ENCODE measurements at regions not wholly inside any gene's neighbourhood (a gene's known extent, or its start where the extent isn't known, plus 50 kb on each side); places are given as distances from the start of the nearest gene placed in this dataset.

GRCh38 chr10:44028384-44029137 is 356.3 kb downstream of the CXCL12 start:
- DNase-seq (ENCODE audit: low read depth), result no peak

GRCh38 chr10:44024356-44025116 is 360.4 kb downstream of the CXCL12 start:
- DNase-seq (ENCODE audit: low read depth), result no peak

- DNase-seq (ENCODE audit: low read depth), result no peak
Measured at GRCh38 chr10:44023517-44023916, 361.4 kb downstream of the CXCL12 start.

GRCh38 chr10:44022203-44022602 is 362.7 kb downstream of the CXCL12 start:
- DNase-seq (ENCODE audit: low read depth), result no peak

GRCh38 chr10:44020322-44021111 is 364.4 kb downstream of the CXCL12 start:
- DNase-seq (ENCODE audit: low read depth), result no peak

GRCh38 chr10:44017483-44018145 is 367.3 kb downstream of the CXCL12 start:
- DNase-seq (ENCODE audit: low read depth), result no peak

GRCh38 chr10:44016589-44017482 is 368.1 kb downstream of the CXCL12 start:
- DNase-seq (ENCODE audit: low read depth), result no peak

GRCh38 chr10:44015702-44016500 is 367.2 kb upstream of the ZNF32 start:
- DNase-seq (ENCODE audit: low read depth), result no peak

- no peak for DNase-seq (ENCODE audit: low read depth)
Measured at GRCh38 chr10:44014644-44015250, 366.1 kb upstream of the ZNF32 start.

- DNase-seq (ENCODE audit: low read depth), result no peak
Measured at GRCh38 chr10:44013981-44014380, 365.3 kb upstream of the ZNF32 start.

GRCh38 chr10:44012921-44013320 is 364.2 kb upstream of the ZNF32 start:
- DNase-seq (ENCODE audit: low read depth), result no peak

GRCh38 chr10:44011603-44011981 is 362.9 kb upstream of the ZNF32 start:
- no peak for DNase-seq (ENCODE audit: low read depth)

- DNase-seq (ENCODE audit: low read depth), result no peak
Measured at GRCh38 chr10:44010873-44011602, 362.4 kb upstream of the ZNF32 start.

GRCh38 chr10:44009891-44010632 is 361.4 kb upstream of the ZNF32 start:
- DNase-seq (ENCODE audit: low read depth), result no peak

GRCh38 chr10:44008917-44009709 is 360.4 kb upstream of the ZNF32 start:
- DNase-seq (ENCODE audit: low read depth), result no peak

GRCh38 chr10:44008270-44008916 is 359.7 kb upstream of the ZNF32 start:
- no peak for DNase-seq (ENCODE audit: low read depth)

- no peak for DNase-seq (ENCODE audit: low read depth)
Measured at GRCh38 chr10:44006771-44007170, 358.1 kb upstream of the ZNF32 start.

All from stimulated activated CD4-positive, alpha-beta T cell treated with anti-CD3 and anti-CD28 coated beads, Interleukin-2, amount 100 ng/mL, for 4 hours (primary cell).